GM12875 (cell line): ENCODE measurements at regions not wholly inside any gene's neighbourhood (a gene's known extent, or its start where the extent isn't known, plus 50 kb on each side); places are given as distances from the start of the nearest gene placed in this dataset.
"Not testable (repeated sequence)": the region's sequence is repeated elsewhere in the genome, so short reads cannot be mapped to it uniquely, and the experiment has no call there.

Source experiments
- H3K4me3 ChIP-seq: one replicate; pipeline ENCODE4 v1.5.1; 2011; ENCODE audit warnings: low read depth, low read length, control low read depth
- CTCF ChIP-seq: IDR thresholded peaks from 2 replicates; pipeline ENCODE4 v1.5.1; 2011; ENCODE audit warnings: low read depth, mild to moderate bottlenecking, control low read depth, inconsistent platforms, low read length, moderate library complexity, borderline replicate concordance; ENCODE audit not compliant: insufficient read depth

- no peak for TF ChIP-seq CTCF
- H3K4me3 ChIP-seq, result no peak overlapping the region
Observed at GRCh38 chr19:34084396-34085145, 87.7 kb upstream of the LSM14A start.

GRCh38 chr19:34085336-34085735 is 87.0 kb upstream of the LSM14A start:
- no peak overlapping the region for H3K4me3 ChIP-seq
- no peak for TF ChIP-seq CTCF

- H3K4me3 ChIP-seq, result no peak overlapping the region
- no peak for TF ChIP-seq CTCF
Observed at GRCh38 chr19:34088292-34088691, 84.0 kb upstream of the LSM14A start.

GRCh38 chr19:34089566-34089965 is 82.7 kb upstream of the LSM14A start:
- no peak overlapping the region for H3K4me3 ChIP-seq
- no peak for TF ChIP-seq CTCF

- TF ChIP-seq CTCF, result no peak
- no peak overlapping the region for H3K4me3 ChIP-seq
Observed at GRCh38 chr19:34094960-34095359, 77.3 kb upstream of the LSM14A start.

GRCh38 chr19:34095411-34095810 is 76.9 kb upstream of the LSM14A start:
- not testable (repeated sequence) for H3K4me3 ChIP-seq

- no peak for TF ChIP-seq CTCF
- no peak overlapping the region for H3K4me3 ChIP-seq
Observed at GRCh38 chr19:34096020-34096915, 76.0 kb upstream of the LSM14A start.
